Medulla oblongata (tissue), 1 donor: ENCODE measurements at regions not wholly inside any gene's neighbourhood (a gene's known extent, or its start where the extent isn't known, plus 50 kb on each side); places are given as distances from the start of the nearest gene placed in this dataset.
"Not testable (repeated sequence)": the region's sequence is repeated elsewhere in the genome, so short reads cannot be mapped to it uniquely, and the experiment has no call there.

Source experiments
- DNase-seq: peaks from one replicate; pipeline ENCODE4 v3.0.0-alpha.2; 2015; ENCODE audit errors: extremely low spot score

GRCh38 chr9:108281696-108282095, 574.1 kb downstream of the ACTL7B start:
- DNase-seq, result no peak

GRCh38 chr9:108278341-108278740, 577.4 kb downstream of the ACTL7B start:
- no peak for DNase-seq

- DNase-seq, result no peak
Observed at GRCh38 chr9:108277216-108277615, 578.6 kb downstream of the ACTL7B start.

- DNase-seq, result no peak
Observed at GRCh38 chr9:108275906-108276305, 579.9 kb downstream of the ACTL7B start.

GRCh38 chr9:108274971-108275370, 580.8 kb downstream of the ACTL7B start:
- DNase-seq, result no peak

- no peak for DNase-seq
Observed at GRCh38 chr9:108273988-108274387, 581.8 kb downstream of the ACTL7B start.

- peak; percentile 77 for DNase-seq
Observed at GRCh38 chr9:108272349-108272899, 583.4 kb downstream of the ACTL7B start.

GRCh38 chr9:108271646-108272348, 584.0 kb downstream of the ACTL7B start:
- DNase-seq, result no peak

GRCh38 chr9:108271236-108271635, 584.5 kb downstream of the ACTL7B start:
- DNase-seq, result no peak

GRCh38 chr9:108270561-108270960, 585.2 kb downstream of the ACTL7B start:
- DNase-seq, result no peak

- no peak for DNase-seq
Observed at GRCh38 chr9:108270051-108270450, 585.7 kb downstream of the ACTL7B start.

- DNase-seq, result no peak
Observed at GRCh38 chr9:108269371-108269770, 586.4 kb downstream of the ACTL7B start.

GRCh38 chr9:108265065-108265464, 590.7 kb downstream of the ACTL7B start:
- no peak for DNase-seq

- DNase-seq, result no peak
Observed at GRCh38 chr9:108264093-108264492, 591.7 kb downstream of the ACTL7B start.

GRCh38 chr9:108262836-108263235, 593.0 kb downstream of the ACTL7B start:
- DNase-seq, result no peak

GRCh38 chr9:108259917-108260675, 595.7 kb downstream of the ACTL7B start:
- no peak for DNase-seq

- DNase-seq, result no peak
Observed at GRCh38 chr9:108258640-108259039, 597.1 kb downstream of the ACTL7B start.

GRCh38 chr9:108257382-108257781, 598.4 kb downstream of the ACTL7B start:
- no peak for DNase-seq

- no peak for DNase-seq
Observed at GRCh38 chr9:108254236-108254635, 601.5 kb downstream of the ACTL7B start.

GRCh38 chr9:108247391-108247790, 608.4 kb downstream of the ACTL7B start:
- DNase-seq, result not testable (repeated sequence)

- no peak for DNase-seq
Observed at GRCh38 chr9:108245901-108246300, 609.9 kb downstream of the ACTL7B start.

- peak; percentile 46 for DNase-seq
Observed at GRCh38 chr9:108245331-108245730, 610.5 kb downstream of the ACTL7B start.

- DNase-seq, result no peak
Observed at GRCh38 chr9:108244686-108245085, 611.1 kb downstream of the ACTL7B start.
